ENCODE measurements at regions not wholly inside any gene's neighbourhood (a gene's known extent, or its start where the extent isn't known, plus 50 kb on each side); places are given as distances from the start of the nearest gene placed in this dataset.

DNA sequence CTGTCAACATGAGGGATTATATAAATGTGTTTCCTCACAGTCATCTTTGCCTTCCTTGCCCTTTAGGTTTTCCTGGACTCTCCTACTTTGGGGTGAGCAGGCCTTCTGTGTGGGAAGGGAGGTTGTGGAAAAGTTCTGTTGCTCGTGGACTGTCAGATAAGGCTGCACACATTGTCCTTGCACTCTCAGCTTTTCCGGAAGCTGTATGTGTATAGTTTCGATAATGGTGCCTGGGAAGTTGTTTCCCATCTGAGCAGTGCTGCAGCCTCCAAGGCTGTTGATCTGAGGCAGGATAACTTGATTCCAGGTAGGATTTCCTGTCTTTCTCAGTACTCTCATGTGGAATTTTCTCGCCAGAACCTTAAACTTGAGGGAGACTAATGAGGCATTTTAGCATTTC, 297.8 kb upstream of the AZI2 start:
- DNase-seq (ENCODE audit: low spot score): no peak

DNA sequence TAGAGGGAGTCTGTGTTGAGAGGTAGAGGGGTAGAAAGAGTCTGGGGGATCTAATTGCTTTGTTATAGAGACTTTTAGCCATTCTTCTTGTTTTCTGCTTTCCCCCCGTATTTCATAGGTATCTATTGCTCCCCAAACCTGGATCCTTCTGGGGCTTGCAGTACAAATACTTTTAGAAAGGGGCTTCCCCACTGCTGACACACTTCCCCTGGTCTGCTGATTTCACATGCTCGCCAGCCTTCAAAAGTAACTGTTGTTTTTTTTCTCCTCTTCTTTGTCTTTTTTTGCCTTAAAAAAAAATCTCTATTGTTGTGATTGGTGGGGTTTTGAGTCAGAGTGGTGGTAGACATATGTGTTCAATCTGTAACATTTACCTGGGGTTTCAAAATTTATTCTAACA, 300.6 kb upstream of the AZI2 start:
- DNase-seq (ENCODE audit: low spot score): no peak

DNA sequence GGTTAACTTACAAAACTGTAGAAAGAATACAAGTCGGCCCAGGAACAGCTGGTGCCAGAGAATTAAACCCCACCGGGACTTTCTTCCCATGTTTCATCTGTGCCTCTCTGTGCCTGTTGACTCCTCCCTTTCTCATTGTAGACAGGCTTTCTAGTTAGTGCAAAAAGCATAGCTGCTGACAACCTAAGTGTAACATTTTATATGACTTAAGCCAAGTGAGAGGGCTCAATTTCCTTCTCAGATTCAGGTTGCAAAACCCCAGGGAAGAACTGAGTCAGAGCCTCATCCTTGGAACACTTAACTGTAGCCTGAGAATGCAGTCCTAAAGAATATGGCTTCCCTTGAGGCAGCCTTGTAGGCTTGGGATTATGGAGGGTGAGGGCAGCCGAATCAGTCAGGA, 302.5 kb upstream of the AZI2 start:
- no peak for DNase-seq (ENCODE audit: low spot score)

DNA sequence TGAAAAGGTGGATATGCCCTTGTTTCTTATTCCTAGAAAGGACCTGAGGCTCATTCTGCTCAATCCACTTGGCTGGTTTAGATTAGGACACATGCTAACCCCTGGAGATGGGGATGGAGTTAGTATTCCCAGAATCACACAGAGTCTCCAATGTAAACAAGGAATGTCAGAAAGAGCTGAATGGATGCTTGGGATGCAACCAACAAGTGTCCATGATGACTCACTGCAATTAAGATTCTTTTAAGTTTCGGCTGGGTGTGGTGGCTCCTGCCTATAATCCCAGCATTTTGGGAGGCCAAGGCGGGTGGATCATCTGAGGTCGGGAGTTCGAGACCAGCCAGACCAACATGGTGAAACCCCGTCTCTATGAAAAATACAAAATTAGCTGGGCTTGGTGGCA, 315.5 kb upstream of the AZI2 start:
- DNase-seq (ENCODE audit: low spot score): no peak

DNA sequence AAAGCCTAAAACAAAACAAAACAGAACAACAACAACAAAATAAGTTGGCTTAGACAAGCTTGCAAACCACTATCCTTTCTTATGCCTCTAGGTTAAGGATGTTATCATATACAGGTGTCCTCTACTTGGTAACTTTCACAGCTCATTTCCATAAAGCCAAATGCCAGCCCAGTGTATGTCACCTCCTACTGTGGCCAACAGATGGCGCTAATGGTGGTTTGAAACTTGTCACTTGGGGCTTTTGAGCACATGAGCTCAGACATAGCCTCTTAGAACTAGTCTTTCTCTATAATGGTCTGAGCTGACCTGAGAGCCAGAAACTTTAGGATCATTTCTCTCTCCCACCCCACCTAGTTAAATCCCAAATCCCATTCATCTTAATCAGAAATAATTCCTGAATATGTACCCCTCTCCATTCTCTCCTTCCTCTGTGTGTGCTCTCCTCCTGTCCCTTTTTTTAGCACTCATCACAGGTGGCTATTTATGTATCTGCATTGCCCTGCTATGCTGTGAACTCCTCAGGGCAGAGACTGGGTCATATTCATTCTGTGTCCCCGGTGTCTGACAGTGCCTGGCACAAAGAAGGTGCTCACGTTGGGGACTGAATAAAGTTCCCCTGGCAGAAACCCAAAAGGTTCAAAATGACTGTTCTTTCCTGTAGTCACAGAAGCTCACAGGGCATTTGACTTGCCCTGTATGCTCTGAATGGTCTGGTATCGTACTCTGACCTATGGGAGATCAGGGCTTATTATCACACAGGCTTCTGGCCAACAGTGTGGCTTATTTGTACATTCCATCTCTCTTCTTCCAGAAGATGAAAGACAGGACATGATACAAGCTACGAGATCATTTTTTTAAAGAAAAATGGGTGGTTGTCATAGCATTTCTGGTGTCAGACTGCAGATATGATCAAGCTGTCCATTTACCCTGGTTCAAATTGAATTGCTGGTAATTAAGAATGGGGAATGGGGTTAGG, 319.3 kb upstream of the AZI2 start:
- peak; percentile 43 for DNase-seq (ENCODE audit: low spot score)

DNA sequence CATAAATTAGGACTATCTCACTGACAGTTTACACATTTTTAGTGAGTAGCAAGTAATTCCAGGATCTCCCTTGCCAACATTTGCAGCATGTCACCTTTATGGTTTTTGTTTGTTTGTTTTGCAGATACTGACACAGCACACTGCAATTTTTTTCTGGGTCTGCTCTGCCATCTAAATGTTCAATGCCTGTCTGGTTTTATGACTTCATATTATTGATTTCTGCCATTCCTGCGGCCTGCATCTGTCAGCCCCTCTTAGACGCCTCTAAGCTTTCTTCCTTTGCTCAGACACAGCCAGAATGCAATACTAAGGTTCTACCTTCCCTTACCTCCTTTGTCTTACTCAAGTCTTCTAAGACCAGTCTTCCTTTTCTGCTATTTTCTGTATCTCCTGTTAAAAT, 321.2 kb upstream of the AZI2 start:
- no peak for DNase-seq (ENCODE audit: low spot score)

DNA sequence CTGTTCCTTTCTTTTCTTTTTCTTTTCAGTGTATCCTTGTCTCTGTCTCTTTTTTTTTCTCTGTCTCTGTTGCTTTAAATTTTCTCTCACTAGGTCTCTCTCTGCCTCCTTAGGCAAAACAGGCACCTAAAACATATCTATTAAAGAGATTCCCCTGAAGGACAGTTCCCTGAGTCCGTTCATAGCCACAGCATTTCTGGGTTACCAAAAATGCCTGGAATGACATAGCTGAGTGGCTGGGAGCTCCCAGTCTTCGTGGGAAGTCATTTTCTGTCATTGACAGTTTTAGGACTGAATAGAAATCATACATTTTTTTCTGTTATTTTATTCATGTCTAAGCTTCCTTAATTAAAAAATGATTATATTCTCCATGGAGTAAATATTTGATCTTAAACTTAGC, 323.8 kb upstream of the AZI2 start:
- no peak for DNase-seq (ENCODE audit: low spot score)

DNA sequence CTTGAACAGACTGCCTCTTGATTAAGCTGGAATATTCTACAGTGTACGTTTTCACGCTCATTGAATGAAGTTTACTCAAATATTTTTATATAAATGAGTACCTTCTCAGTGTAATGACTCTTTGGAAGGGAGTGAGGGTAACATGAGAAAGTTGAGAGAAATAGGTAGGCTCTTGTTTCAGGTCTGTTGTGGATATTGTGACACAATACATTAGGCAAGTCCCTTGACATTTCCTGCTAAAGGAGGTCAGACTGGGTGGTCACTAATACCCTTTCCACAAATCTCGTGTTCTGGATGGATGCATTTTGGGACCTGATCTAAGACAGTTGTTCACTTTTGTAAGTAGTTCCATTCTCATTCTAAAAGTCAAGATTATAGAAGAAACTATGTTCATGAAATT, 324.8 kb upstream of the AZI2 start:
- no peak for DNase-seq (ENCODE audit: low spot score)

DNA sequence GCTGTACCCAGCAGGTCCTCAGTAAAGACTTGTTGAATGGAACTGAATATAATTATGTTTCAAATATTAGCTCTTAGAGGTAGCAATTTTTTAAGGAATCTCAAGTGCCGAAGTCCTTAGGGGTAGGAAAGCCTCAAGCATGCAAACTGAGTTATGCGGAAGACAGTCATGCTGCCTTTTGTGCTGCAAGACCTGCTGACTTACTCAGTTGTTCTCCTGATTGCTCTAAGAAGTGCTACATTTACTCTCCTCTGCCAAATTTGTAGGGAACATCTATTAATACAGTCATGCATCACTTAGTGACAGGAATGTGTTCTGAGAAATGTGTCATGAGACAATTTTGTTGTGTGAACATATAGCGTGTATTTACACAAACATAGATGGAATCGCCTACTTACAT, 325.6 kb upstream of the AZI2 start:
- no peak for DNase-seq (ENCODE audit: low spot score)

DNA sequence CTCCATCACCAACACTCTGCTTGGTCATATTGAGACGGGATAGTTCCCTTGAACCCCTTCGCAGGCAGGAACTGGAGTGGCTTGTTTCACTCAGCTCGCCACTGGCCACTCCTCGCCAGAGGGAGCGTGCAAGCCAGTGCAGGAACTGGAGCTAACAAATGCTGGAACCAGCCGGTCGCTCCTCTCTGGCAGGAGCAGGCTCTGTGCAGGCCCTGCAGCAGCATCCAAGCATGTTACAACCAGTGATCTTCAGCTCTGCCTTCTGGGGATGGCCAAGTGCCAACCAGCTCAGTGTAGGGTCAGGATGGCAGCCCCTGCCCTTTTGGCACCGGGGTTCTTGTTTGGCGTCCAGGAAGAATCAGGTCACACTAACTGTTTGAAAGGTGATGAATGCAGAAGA, 329.0 kb upstream of the AZI2 start:
- DNase-seq (ENCODE audit: low spot score): no peak

DNA sequence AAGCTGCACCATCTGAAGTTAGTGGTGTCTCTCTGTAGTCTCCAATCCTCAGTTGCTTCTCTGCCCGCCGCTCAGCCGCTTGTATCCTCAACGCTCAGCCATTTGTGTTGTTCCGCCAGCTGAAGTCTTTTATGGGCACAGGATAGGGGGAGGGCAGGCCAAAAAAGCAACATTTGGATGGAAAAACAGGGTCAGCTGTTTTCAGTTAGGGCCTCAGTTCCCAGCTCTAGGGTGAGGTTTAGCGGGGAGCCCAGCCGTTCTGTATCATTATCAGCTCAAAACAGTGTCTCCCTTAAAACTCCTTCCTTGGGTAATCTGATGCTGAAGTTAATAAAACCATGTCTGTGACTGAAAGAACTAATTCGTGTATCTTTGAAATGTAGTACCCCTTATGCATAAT, 329.5 kb upstream of the AZI2 start:
- no peak for DNase-seq (ENCODE audit: low spot score)

DNA sequence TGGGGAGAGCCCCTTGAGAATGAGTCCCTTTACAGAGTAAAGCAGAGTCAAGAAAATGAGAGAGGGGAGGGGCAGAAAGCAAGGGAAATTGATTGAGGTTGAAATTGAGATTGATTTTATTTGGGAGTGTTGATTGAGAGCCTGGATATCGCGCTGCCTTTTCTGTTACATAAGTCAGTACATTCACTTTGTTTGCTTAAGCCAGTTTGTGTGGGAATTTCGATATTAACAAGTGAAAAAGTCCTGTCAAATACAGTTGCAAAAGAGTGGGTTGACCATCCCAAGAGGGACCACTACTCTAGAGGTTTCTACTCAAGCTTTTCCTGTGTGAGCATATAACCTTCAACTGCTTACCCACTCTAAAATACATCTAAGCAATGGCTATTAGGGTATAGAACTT, 331.4 kb upstream of the AZI2 start:
- no peak for DNase-seq (ENCODE audit: low spot score)

DNA sequence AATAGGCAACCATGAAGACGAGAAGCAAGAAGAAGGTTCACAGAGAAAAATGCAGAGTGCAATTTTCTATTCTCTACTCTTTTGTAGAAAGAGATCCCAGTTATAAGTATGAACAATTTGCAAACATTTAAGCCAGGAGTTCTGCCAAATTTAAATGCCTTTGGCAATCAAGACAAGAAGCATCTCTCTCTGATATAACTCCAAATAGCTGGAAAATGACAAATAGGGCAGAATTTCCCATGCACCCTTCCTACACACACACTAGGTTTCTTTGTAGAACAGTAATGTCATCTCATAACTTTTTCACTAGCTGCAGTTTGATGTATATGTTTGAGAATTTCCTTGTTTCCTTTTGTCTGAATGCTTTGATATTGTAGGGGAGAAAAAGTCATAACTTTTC, 333.5 kb upstream of the AZI2 start:
- DNase-seq (ENCODE audit: low spot score): no peak

DNA sequence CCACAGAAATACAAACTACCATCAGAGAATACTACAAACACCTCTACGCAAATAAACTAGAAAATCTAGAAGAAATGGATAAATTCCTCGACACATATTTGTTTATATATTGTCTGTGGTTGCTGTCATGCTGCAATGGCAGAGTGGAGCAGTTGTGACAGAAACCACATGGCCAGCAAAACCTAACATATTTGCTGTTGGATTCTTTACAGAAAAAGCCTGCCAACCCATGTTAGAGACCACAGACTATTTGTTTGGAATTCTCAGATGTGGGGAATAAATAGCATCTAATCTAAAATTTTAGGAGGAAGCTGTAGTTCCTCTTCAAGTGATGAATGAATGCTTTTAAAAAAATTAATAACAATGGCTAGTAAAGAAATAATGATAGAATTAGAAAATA, 341.6 kb upstream of the AZI2 start:
- no peak for DNase-seq (ENCODE audit: low spot score)

DNA sequence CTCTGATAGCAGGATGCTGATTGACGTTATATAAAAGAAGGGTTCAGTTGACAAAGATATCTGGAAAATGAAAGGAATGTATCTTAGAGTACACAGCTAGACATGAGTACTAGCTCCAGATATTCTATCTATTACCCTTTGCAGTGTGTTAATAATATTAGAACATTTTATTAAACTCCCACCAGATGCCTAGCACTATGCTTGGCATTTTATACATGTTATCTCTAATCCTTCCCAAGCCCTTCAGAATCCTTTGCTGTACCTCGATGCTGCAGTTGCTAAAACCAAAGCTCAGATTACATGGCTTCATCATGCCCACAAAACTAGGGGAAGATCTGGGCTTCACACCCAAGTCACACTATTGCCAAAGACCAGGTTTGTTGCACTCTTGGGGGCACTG, 350.1 kb upstream of the AZI2 start:
- DNase-seq (ENCODE audit: low spot score): no peak

DNA sequence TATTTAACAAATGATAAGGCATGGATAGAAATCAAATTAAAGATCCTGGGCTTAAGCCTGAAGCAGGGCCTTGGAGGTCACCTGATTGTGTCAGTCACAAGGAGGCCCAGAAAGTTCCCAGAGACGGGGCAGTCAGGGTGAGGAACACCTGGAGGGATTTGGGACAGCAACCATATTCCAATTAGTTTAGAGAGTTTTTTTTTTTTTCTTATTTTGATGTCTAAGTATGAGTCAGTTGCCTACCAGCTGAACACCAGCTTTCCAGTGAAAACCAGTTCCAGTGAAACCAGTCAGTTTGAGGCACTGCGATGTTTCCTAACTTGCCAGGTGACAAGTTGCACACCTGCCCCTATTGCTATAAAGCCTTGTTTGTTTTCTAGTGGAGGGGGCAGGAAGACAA, 350.7 kb upstream of the AZI2 start:
- DNase-seq (ENCODE audit: low spot score): no peak

DNA sequence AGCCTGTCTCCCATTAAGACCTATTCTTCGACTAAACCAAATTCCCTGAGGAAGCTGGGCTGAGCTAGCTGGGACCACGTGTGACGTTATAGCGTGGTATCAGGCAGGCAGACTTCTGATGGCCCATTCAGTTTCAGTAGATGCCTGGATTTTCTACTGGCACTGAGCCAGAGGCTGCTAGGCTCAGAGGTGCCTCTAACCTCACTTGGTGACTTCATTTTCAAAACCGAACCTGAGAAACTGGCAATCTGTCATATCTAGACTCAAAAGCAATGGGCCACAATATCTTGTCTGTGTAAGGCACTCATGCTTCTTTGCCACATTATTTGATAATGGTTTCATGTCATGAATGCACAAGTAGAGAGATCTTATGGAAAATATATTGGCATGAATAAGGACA, 352.1 kb upstream of the AZI2 start:
- no peak for DNase-seq (ENCODE audit: low spot score)

DNA sequence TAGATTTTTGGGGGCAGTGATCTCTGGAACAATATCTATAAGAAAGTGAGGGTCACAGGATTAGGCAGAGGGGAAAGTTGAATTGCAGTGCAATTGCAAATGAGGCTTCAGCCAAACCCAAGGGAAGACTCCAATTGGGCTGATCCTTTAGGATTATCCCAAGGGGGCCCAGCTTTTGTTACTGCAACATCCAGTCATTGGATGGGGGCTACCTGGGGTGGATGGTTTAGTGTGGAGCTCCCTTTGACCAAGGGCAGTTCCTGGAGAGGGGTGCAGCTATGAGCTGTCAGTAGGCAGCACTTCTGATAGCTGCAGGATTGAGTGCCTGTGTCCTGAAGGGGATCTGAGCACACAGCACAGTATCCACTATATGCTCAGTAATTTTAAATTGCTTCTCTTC, 355.2 kb upstream of the AZI2 start:
- no peak for DNase-seq (ENCODE audit: low spot score)

DNA sequence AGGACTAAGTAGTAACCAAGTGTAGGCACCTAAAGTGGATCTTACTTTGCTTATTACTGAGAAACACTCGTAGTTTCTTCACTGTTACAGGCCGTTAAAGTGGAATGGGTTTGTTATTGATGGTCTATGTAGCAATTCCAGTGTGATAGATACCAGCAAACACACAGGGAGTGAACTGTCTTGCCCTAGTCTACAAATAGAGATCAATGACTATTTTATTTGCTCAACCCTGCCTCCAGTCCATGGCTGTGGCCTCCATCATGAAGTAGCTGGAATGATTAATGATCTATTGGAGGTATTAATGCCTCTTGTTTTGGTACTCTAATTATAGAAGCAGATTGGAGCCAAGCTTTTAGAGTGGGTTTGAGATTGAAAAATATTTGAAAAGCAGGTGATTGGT, 362.7 kb upstream of the AZI2 start:
- no peak for DNase-seq (ENCODE audit: low spot score)

DNA sequence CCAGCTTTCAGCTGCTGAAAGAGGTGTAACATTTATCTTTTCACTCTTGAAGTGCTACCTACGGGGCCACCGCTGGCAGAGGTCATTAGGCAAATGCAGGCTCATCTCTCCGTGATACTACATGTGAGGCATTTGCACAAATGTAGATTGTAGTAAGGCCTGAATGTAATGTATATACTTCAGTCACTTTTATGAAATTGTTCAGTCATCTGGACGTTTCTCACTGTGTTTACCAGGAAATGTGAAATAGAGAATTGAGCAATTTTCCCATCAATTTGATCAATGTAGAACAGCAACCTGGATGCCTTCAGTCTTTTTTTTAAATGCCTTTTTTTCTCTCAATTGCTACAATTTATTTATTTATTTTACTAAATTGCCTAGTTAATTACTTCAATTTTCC, 368.3 kb upstream of the AZI2 start:
- DNase-seq (ENCODE audit: low spot score): no peak

DNA sequence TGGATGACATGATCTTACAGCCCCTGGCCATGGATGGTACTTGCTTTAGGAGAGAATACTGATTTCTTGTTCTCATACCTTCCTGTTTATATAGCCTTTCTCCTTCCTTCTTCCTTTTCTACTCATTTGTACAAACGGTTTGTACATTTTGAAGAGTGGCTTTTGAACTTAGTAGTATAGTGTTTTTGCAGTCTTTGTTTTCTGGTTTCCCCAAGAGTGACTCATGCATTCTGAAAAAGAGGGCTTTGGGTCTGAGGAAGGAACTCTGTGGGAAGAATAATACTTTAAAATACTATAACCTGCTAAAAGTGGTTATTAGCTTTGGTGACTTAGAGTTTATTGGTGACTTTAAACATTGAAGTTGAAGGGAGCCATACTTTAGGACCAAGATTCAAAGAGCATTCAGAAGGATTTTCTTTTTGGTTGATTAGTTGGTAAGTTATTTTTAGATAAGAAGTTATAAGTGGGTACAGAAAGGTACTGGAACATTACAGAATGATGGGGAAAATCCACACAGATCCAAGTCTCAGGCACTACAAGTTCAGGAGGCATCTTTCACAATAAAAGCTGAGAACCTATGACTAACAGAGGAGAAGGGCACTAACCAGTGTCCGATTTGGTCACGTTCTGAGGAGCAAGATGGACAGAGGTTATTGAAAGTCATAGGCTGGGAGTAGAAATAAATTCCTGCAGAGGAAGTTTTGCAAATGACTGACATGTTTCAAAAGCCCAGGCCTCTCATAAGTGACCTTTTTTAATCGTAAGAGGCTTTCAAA, 369.6 kb upstream of the AZI2 start:
- no peak for DNase-seq (ENCODE audit: low spot score)

DNA sequence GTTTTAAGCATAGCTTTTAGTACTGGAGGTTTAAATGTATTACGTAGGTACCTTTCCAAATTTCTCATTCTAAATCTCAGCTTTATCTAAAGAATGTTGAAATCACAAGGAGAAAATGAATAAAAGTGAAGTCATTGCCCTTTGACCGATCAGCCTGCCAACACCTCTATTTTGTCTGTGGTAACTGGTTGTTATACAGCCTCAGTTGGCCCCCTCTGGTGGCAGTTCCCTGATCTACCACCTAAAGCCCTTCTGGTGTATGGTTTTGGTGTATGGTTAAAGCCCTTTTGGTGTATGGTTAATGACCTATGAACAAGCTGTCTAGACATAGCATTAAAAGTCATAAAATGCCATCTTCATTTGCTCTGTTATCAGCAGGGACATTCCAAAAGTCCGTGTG, 378.2 kb upstream of the AZI2 start:
- DNase-seq (ENCODE audit: low spot score): no peak

DNA sequence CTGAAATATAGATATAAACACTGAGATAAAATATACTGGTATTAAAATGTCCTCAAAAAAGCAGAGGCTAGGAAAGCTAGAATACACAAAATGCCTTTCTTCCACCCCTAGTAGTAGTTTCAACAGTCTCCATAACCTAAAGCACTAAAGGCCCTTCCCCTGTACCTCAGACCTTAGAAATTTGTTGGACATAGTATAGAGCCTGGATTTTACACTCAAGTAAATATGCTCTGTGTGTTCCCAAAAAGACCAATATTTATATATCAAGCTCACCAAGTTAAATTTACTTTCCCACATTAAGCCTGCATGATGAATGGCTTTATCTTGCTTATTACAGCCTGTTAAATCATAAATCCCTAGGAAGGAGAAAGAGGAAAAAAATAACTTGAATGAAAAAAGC, 378.7 kb upstream of the AZI2 start:
- no peak for DNase-seq (ENCODE audit: low spot score)

DNA sequence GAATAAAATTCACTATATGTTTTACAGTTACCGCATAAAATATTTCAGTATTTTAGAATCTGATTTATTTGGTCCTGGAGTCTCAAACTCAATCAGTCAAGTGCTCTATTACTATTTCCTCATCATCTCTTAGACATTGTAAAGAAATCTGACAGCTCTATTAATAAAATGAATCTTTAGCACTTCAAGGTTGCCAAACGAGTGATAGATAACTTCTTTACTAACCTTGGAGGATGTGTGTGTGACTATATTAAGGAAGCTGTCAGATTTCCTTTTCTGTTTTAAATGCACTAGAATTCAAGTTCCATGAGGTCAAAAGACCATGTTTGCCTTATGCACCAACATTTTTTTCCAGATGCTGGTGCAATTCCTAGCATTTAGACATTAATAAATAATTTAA, 389.8 kb upstream of the AZI2 start:
- DNase-seq (ENCODE audit: low spot score): no peak

Measured in CD4-positive, alpha-beta T cell treated with Interleukin-15 for 4 hours (primary cell).